HPDE6-E6E7 (cell line): ENCODE measurements at regions not wholly inside any gene's neighbourhood (a gene's known extent, or its start where the extent isn't known, plus 50 kb on each side); places are given as distances from the start of the nearest gene placed in this dataset.
"Not testable (repeated sequence)": the region's sequence is repeated elsewhere in the genome, so short reads cannot be mapped to it uniquely, and the experiment has no call there.

Experiments
- DNase-seq: peaks from one replicate; pipeline ENCODE4 v3.0.0; 2011; ENCODE audit warnings: missing footprints; ENCODE audit errors: extremely low spot score

- DNase-seq, result no peak
Measured at GRCh38 chr13:31385540-31385939, 185.8 kb downstream of the B3GLCT start.

DNA sequence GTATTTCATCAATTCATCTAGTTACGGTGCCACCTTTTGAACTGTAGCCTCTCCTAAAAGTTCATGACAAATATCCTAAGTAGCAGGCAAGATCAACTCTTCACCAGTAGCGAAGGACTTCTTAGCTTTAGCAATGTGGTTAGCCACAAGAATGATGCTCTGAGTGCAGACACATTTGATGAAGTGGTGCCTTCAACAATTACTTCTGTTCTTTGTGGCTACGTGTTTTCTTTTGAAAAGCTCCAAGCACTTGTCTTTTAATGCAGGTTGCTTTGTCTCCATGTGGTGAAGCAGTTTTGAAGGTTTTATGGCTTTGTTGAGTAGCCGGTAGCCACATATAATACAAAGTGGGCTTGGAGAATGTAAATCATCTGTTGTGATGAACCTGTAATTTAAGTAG lies 194.7 kb downstream of the B3GLCT start:
- DNase-seq, result no peak

DNA sequence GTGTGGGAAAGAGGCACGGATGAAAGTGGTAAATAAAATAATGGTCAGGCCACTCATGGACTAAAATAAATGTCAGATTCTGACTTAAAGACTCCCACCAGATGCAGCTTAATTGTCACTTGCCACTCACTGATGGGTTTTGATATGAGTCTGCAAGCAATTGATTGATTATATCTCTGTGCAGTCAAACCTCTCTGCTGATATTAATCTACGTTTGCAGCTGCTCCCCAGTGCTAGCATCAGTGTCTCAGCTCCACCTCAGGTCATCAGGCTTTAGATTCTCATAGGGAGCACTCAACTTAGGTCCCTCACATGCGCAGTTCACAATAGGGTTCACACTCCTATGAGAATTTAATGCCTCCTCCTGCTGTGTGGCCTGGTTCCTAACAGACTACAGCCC lies 195.3 kb downstream of the B3GLCT start:
- DNase-seq, result no peak

DNA sequence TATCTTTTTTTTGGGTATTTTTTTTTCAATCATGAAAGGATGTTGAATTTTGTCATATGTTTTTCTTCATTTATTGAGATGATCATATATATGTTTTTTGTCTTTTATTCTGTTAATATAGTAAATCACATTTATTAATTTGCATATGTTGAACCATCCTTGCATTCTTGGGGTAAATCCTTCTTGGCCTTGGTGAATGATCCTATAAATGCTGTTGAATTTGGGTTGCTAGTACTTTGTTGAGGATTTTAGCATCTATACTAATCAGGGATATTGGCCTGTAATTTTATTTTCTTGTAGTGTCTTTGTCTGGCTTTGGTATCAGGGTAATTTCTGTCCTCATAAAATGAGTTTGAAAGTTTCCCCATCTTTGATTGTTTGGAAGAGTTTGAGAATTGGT lies 199.9 kb downstream of the B3GLCT start:
- DNase-seq, result no peak

GRCh38 chr13:31403711-31404110 lies 203.9 kb downstream of the B3GLCT start:
- DNase-seq, result not testable (repeated sequence)

- no peak for DNase-seq
Measured at GRCh38 chr13:31408927-31409326, 209.2 kb downstream of the B3GLCT start.

DNA sequence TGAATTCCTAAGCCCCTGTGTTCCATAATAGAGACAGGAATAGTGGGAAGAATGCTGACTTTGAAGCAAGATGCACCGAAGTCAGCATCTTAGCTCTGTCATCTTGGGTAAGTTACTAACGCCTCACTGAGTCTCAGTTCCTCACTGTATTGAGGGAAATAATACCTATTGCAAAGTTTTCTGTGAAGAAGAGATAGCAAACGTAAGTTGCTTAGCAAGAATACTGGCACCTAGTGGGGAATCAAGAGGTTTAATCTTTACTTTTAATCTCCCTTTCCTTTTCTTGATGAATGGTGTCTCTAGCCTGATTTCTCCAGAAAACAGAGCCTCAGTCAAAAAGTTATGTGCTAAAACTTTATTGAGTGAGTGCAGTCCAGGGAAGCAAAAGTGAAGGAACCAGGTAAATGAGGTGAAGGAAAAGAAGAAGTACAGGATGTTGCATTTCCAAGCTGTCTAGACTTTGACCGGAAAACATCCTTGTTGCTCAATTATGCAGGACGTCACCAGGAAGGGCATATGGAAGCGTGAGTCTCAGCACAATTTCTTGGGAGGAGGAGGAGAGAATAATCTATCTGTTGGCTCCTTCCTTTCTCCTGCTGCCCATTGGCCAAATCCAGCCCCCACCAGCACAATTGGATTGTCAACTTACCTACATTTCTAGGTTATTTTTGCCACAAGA lies 210.0 kb downstream of the B3GLCT start:
- DNase-seq, result no peak

DNA sequence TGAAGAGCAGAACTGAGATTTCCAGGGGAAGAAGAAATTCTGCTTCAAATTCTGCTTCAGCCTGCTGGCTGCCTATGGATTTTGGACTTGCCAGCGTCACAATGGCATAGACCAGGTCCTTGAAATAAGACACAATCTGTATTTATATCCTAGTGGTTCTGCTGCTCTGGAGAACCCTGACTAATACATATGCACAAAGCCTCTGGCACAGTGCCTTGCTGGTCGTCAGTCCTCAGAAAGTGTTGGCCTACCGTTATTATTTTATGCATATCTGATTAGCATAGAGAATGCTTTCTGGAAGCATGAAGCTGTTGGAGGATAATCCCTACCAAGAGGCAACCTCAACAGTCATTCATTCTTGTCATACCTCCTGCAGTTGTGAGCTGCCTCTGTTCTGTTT lies 213.7 kb downstream of the B3GLCT start:
- no peak for DNase-seq

DNA sequence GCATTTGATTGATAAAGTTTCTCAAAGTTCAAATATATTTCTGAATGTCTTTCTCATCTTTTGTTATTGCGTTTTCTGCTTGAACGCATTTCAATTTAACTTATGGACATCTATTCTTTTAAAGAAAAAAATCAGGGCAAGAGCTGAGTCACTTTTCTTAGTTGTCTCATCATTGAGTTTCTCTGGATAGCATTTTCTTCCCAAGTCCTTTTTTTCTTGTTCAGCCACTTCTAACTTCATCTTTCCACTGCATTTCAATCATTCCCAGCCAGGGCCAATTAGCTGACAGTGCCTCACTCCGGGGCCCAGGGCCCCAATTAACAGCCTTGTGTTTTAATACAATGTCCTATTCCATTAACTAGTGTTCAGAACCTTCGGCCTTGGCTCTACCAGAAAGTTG lies 216.3 kb downstream of the B3GLCT start:
- DNase-seq, result no peak

DNA sequence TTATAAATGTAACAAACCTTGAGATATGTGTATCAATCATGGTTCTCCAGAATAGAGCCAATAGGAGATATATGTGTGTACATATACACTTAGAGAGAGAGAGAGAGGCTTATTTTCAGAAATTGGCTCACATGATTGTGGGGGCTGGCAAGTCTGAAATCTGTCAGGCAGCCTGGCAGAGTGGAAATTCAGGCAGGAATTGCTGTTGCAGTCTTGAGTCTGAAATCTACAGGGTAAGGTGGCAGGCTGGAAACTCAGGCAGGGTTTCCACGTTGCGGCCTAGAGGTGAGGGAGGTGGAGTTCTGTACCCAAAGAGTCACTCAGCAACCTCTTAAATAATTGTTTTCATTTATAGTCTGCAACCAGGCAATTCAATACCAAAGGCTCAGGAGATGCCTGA lies 218.4 kb downstream of the B3GLCT start:
- no peak for DNase-seq

DNA sequence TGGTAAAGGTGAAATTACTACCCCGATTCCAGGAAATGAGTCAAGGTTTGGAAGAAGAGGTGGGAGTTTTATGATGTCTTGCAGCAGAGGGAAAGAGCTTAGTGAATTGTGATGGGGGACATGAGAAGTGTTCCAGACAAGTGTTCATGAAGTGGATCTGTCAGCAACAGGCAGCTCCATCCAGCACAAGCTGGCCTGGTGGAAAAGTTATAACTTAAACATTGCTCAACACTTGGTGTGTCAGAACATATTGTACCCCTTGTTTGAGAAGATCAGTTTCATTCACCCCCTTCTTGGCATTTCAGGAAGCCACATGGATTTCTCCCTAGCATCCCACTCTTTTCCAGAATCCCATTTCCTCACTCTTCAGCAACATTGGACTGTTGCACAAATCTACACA lies 222.0 kb downstream of the B3GLCT start:
- DNase-seq, result no peak

- DNase-seq, result peak; percentile 42
Measured at GRCh38 chr13:31424130-31424729, 224.5 kb downstream of the B3GLCT start.

DNA sequence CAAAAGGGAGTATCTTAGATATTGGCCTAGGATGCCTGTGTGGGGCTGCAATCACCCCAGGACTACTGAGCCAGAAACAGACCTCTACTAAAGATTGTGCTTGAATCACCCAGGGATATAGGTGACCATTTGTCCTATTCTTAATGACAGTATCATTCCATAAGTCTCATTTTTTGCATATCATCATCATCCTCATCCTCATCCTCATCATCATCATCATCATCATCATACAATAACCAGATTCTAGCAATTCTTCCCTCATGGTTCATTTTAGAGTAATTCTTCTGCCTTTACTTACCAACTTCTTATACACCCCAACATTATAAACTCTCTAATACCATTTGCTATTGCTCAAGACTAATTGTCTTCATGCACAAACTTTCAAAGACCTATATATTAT lies 226.6 kb downstream of the B3GLCT start:
- DNase-seq, result no peak

DNA sequence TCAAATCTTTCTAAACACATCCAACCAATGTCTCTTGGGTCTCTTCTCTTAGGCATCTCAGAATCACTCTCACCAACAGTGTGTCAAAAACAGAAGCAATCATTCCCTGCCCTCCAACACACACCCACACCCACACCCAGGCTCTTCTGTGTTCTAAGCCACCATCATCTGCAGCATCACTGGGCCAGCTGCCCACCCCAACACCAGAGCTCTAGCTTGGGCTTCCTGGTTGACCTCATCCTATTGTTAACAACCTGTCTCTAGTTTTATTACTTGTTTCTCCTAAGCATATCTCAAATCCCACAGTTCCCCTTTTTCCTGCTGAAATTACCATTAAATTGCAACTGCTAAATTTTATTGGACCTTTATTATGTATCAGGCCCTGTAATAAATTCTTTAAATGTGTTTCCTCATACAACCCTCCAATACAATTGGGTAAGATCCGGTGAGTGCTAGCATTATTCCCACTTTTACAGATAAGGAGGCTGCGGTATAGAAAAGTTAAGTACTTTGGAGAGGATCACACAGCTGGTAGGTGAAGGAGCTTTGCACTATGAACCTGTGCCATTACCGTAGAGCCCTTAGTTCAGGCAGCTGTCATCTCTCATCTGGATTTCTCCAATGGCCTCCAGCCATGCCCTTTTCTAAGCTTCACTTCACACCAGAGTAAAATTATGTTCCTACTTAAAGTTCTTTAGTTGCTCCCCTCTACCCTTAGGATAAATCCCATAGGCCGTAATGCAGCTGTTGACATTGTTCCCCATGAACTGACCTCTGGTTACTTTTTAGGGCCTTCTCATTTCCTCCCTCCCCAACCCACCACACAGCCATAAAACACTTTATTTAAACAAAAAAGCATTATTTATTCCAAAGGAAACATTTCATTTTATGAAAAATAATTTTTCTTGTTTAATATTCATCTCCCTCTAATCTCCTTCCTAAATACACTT lies 227.7 kb downstream of the B3GLCT start:
- no peak for DNase-seq

- peak; percentile 2 for DNase-seq
Measured at GRCh38 chr13:31431722-31432137, 232.0 kb downstream of the B3GLCT start.

- no peak for DNase-seq
Measured at GRCh38 chr13:31433207-31433606, 233.4 kb downstream of the B3GLCT start.

DNA sequence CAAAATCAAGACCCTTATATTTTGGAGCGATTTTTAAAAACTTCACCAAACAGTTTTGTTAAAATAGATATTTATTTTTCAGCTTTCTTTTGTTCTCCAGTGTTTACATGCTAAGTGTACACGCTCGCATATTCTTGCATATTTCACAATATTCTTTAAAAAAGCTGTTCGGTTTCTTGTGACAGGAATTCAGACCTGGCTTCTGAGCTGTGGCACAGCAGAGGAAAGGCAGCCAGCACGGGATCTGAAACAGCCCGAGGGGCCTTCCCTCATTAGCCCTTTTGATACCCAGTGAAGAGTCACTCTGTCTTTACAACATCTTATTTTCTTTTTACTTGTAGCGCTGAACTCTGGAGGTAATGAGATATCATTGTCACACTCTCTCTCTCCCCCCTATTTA lies 234.0 kb downstream of the B3GLCT start:
- no peak for DNase-seq

DNA sequence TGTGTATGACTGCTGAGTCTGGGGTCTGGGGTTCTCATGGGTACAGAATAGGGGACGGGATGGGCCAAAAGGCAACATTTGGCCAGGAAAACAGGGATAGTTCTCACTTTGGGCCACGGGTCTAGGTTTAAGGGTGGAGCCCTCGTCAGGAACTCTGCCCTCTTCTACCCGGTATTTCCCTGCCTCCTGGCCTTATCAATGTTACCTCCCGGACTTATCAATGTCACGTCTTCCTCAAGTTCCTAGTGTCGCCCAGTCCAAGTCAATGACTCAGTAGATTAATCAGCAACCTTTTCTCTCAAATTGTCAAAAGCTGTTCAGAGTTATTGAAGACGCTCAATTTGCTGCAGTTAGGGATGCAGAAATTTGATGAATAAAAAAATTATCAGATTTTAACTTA lies 234.8 kb downstream of the B3GLCT start:
- DNase-seq, result no peak

DNA sequence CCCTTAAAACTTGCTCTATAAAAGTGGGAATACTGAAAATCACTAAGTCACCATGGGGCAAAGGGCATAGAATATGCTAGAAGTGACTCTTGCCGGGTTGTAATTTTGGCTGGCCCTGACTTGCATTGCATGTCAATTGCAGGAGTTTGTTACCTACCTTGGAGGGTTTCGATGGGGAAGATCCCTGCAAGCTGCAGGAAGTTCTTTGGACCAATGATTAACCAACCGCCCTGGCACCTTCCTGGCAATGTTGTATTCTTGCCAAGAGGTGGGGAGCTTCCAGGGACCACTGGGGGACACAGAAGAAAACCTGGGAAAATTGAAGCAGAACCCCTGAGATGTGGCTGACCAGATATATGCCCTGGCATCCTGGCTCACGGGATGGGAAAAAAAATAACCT lies 235.8 kb downstream of the B3GLCT start:
- DNase-seq, result no peak

DNA sequence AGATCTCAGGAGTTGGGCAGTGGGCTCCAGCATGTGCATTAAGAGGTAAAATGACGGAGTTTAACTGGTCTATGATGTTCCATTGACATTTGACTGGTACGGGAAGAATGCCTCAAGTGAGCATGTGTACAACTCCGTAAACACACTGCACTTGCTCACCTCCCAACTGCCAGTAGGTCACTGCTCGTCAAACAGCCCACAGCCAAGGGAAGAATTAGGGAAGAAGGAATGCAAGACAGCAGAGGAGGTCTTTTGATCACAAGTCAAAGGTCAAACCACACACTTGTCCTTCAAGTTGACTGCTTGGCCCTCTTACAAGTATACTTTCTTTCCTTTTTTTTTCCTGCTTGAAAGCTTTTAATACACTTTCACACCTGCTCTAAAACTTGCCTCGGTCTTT lies 236.7 kb downstream of the B3GLCT start:
- no peak for DNase-seq

DNA sequence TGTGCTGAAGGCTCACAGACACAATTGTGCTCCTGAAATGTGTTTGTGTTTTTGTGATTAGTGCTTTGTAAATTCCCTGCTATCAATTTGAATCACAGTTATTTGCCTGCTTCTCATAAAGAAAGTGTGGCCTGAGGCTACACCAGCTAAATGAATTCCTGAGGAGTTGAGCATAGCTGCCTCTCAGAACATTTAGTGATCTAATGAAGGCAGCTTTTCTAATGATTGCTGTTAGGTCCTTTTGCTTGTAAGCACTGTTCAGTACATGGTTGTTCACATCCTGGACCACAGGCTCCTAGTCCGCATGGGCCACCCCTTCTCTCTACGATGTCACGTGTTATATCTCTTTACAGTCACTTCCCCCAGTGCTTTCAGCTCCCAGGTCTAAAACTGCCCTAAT lies 238.2 kb downstream of the B3GLCT start:
- DNase-seq, result no peak

- no peak for DNase-seq
Measured at GRCh38 chr13:31440132-31440531, 240.4 kb downstream of the B3GLCT start.
